ENCODE measurements at regions not wholly inside any gene's neighbourhood (a gene's known extent, or its start where the extent isn't known, plus 50 kb on each side); places are given as distances from the start of the nearest gene placed in this dataset.

GRCh38 chr9:99282406-99282805, 60.3 kb downstream of the SEC61B start:
- no peak for DNase-seq

DNA sequence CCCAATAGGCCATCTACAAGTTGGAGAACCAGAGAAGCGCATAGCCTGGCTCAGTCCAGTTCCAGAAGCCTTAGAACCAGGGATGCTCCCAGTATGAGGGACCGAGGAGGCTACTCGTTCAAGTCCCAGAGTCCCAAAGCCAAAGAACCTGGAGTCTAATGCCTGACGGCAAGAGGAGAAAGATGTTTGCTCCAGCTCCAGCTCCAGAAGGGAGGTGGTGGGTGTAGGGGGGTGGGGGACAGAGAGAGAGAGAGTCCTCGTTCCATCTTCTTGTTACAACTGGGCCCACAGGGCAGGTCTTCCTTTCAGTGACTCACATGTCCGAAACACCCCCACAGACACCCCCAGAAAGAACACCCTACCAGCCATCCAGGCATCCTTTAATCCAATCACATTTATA, 63.9 kb downstream of the SEC61B start:
- no peak for DNase-seq

DNA sequence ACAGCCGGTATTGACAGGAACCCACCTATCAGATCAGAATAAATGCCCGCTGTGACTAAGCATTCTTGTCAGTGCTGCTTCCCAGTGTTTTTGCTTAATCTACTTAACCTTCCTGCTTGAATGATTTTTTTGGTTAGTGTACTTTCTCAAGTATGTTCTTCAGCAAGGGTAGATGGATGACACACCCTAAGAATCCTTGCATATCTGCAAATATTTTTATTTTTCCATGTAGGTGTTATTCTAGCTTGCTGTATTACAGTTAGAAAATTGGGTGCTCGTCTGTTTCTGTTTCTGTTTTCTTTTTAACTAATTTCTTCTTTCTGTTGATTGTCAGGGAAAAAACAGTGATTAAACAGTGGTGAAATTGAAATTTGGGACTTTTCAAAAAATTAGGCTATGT, 64.5 kb downstream of the SEC61B start:
- DNase-seq, result no peak

DNA sequence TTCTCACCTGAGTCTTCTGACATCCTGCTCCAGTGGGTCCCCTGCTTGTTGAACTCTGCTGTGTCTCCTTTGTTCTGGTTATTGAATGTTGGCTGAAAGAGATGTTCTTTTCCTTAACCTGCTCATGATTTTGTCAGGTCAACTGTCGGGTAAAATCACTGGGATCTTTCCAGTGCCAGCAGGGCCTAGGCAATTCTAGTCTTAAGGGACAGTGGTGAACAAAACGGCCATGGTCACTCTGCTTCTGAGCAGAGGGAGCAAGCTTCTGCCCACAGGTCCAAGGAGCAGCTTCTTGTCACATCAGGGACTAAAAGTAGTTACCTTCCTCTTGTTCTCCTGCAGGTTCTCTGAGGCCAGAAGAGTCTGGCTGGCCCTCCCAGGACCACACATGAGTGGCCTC, 65.6 kb downstream of the SEC61B start:
- DNase-seq, result no peak

DNA sequence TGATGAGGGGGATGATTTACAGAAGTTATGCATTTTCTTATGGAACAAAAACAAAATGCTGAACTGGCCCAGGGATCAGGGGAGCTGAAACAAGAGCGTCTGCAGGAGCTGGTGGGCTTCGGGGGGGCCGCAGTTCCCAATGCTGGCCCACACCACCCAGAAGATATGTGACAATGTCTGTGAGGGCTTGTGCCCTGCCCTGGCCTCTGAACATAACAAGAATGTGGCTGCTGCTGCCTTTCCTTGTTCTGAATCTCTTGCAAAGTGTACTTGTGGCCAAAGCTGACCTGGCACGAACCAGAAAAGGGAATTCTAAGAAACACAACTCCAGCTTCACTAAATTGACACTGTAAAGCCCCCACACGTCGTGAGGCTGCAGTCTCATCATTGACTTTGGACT, 66.7 kb downstream of the SEC61B start:
- no peak for DNase-seq

DNA sequence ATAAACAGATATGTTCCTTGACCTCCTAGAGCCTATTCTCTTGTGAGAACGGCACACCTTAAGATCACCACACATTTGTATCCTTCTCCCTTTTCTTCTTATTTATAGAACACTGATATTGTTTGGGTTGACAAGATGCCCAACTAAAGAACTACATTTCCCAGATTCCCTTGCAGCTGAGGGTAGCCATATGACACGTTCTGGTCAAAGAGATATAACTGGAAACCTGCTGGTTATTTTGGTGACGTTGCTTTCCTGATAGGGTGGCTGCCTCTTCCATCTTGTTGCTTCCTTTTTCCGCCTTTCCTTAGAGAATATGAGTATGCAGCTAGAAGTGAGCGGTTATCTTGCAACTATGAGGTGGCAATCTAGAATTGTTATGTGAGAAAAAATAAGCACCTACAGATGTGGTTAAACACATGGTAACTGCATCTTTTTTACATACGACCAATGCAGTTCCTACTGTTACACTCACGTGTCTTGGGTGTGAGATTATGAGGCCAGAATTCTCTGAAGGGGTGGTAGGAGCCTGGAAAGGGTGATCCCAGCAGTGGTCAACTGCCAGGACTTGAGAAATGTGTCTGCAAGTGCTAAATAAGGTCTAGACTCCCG, 72.9 kb downstream of the SEC61B start:
- no peak for DNase-seq

- no peak for DNase-seq
Observed at GRCh38 chr9:99296291-99296951, 74.3 kb downstream of the SEC61B start.

DNA sequence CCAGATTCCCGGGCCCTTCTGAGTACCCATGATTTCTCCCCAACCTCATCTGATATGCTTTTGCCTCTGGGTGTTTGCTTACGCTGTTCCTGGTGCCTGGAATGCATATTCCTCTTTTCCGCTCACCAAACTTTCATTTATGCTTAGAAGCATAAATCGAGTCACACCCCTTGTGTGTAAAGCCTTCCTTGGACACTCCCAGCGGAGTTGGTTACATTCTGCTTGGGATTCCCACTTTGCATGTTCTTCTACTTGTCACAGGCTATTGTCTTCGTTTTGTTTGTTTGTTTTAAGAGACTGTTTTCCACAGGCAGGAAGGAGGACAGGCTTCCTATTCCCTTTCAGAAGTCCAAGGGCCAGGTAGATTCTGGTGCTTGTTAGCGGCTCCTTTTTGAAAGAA, 76.5 kb downstream of the SEC61B start:
- no peak for DNase-seq

GRCh38 chr9:99299211-99300102, 77.4 kb downstream of the SEC61B start:
- DNase-seq, result no peak

- DNase-seq, result no peak
Observed at GRCh38 chr9:99300103-99300439, 78.0 kb downstream of the SEC61B start.

- no peak for DNase-seq
Observed at GRCh38 chr9:99300603-99301002, 78.5 kb downstream of the SEC61B start.

DNA sequence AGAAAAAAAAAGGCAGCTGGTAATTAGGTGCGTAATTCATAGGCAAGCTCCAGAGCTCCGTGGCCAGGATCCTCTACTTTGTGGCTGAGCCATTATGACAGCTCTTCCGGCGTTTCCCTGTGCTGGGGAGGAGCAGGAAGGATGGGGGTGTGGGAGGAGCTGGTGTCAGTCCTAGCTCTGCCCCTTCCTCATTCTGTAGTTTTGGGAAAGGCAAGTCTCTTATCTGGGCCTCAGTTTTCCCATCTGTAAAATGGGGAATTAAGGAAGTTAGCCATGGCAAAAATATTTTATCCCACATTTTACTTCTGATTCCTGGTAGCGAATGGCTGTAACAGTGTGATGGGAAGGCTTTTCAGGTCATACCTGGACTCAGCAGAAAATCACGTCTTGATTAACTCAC, 81.1 kb downstream of the SEC61B start:
- no peak for DNase-seq

GRCh38 chr9:99305124-99305523, 83.0 kb downstream of the SEC61B start:
- no peak for DNase-seq

- no peak for DNase-seq
Observed at GRCh38 chr9:99305820-99306811, 84.0 kb downstream of the SEC61B start.

DNA sequence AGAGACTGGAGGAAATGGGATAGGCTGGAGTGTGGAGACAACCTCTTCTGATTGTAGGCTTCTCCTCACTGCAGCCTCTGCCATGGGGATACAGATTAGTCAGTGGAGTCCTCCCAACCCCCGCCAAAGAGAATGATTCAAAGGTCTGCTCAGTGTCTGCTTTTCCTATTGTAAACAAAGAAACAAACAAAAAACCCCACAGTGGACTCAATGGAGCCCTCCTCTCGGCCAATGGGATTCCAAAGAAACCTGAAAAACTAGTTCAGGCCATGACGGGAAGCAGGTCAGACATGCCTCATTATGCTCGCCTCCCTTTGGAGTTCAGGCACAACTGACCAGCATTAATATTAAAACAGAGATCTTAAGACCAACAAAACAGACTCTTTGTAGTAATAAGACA, 85.8 kb downstream of the SEC61B start:
- DNase-seq, result no peak

DNA sequence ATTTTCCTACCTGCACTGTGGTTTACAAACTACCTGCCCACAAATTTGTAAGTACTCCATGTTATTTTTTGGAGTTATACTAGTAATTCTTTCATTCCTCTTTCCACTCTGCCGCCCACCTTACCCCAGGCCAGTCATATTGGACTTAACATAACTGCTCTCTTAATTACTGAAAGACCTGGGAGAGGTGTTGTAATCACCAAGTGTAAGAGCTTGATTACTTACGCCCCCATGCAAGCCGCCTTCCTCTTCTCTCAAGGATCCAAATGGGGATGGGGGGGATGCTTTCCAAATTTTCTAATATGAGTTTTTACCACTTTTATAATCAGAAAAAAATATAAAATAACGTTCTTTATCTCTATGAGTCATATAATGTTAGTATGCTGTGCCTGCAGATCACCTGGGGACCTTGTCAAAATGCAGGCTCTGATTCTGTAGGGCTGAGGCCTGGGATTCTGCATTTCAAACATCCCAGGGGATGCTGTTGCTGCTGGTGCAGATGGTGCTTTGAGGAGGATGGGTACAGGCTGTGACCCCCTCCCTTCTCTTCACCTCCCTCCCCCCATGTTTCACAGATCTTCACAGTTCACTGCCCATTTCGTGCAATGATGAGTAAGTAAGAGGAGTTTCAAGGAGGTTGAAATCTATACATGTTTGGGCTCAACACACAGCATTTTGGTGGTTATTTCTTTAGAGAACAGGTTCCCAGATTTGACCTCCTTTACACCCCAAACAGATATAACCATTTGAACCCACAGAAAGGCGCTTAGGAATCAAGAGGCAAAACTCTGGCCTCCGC, 87.3 kb downstream of the SEC61B start:
- DNase-seq, result no peak

- DNase-seq, result no peak
Observed at GRCh38 chr9:99312736-99313135, 90.7 kb downstream of the SEC61B start.

- DNase-seq, result no peak
Observed at GRCh38 chr9:99319048-99319447, 97.0 kb downstream of the SEC61B start.

GRCh38 chr9:99322299-99322698, 100.2 kb downstream of the SEC61B start:
- no peak for DNase-seq

GRCh38 chr9:99326112-99326916, 104.2 kb downstream of the SEC61B start:
- no peak for DNase-seq

DNA sequence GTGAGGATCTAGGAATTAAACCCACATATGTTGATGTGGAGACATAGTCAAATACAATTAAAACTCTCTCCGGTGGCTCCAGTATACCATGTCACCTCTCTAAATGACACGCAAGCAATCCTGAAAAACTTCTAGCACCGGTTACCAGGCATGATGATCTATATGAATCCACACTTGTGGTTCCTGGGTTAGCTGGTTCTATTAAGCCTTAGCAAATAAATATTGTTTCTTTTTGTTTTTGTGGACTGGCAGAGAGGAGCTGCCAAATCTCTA, 104.8 kb downstream of the SEC61B start:
- DNase-seq, result no peak

All from SHP77 treated with DMSO at 0.1 percent for 48 hours (cell line).